Activated CD4-positive, alpha-beta memory T cell treated with anti-CD3 and anti-CD28 coated beads for 36 hours (primary cell): ENCODE measurements at regions not wholly inside any gene's neighbourhood (a gene's known extent, or its start where the extent isn't known, plus 50 kb on each side); places are given as distances from the start of the nearest gene placed in this dataset.
"Not testable (repeated sequence)": the region's sequence is repeated elsewhere in the genome, so short reads cannot be mapped to it uniquely, and the experiment has no call there.

ENCODE experiments used
- CTCF ChIA-PET: fragments of 350-600 bp; sonication (Branson Sonifier 250); formaldehyde crosslinking; loops from one replicate; lab custom pipeline; 2021; ENCODE audit warnings: antibody characterized with exemption, inconsistent platforms; lab: Charles Lee
- POLR2A ChIA-PET: fragments of 350-600 bp; sonication (Branson Sonifier 250); formaldehyde crosslinking; loops from one replicate; lab custom pipeline; 2021; ENCODE audit warnings: antibody characterized with exemption; lab: Charles Lee
- DNase-seq: peaks from one replicate; pipeline ENCODE4 v3.0.0-alpha.2; 2020
- H3K27ac Mint-ChIP-seq: one replicate; pipeline ENCODE4 v1.8.0; 2021; ENCODE audit warnings: mixed read lengths
- H3K27me3 Mint-ChIP-seq: one replicate; pipeline ENCODE4 v1.8.0; 2021; ENCODE audit warnings: mixed read lengths
- H3K36me3 Mint-ChIP-seq: one replicate; pipeline ENCODE4 v1.8.0; 2021; ENCODE audit warnings: mixed read lengths
- H3K4me1 Mint-ChIP-seq: one replicate; pipeline ENCODE4 v1.8.0; 2021; ENCODE audit warnings: low read depth, mixed read lengths
- H3K4me3 Mint-ChIP-seq: one replicate; pipeline ENCODE4 v1.8.0; 2021; ENCODE audit warnings: mild to moderate bottlenecking, mixed read lengths
- H3K9me3 Mint-ChIP-seq: one replicate; pipeline ENCODE4 v1.8.0; 2021; ENCODE audit warnings: mixed read lengths
- intact Hi-C: fragments of 100-400 bp; cut with micrococcal nuclease; formaldehyde crosslinking; loops from one replicate; pipeline ENCODE4 v1.15.1; 2023

- intact Hi-C loops, result no loop called here
Measured at GRCh38 chr5:72709341-72709740, 107.1 kb upstream of the TNPO1 start.

DNA sequence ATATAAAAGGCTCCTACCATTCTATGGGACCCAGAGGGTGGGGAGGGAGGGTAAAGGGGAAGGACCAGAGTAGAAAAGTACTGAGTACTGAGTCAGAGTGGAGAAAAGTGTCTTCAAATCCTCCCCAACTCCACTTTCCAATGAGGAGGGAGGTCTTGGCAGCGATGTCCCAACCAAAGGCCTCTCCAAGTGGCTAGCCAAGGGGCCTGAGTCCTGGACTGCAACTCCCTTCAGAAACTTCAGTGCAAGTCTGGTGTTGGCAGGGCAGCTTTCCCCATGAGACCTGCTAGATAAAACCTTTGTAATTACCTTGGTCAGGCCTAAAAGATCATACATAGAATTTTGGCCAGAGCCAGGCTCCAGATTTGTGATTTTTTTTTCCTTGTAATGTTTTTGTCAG lies 111.3 kb upstream of the TNPO1 start:
- DNase-seq, result no peak
- no peak overlapping the region for H3K27ac Mint-ChIP-seq
- H3K9me3 Mint-ChIP-seq, result no peaks in the 10 kb centered on the region
- peaks cover 9% of the 10 kb centered on the region for H3K27me3 Mint-ChIP-seq
- intact Hi-C loops, result no loop called here
- ChIA-PET CTCF (no interaction called here), POLR2A (no interaction called here)
- no peaks in the 10 kb centered on the region for H3K4me1 Mint-ChIP-seq
- no peaks in the 10 kb centered on the region for H3K36me3 Mint-ChIP-seq
- no peak overlapping the region for H3K4me3 Mint-ChIP-seq

More at GRCh38 chr5:72709341-72709740, 107.1 kb upstream of the TNPO1 start:
- no peak for DNase-seq
- Mint-ChIP-seq H3K9me3 (no peaks in the 10 kb centered on the region), H3K4me3 (no peak overlapping the region), H3K36me3 (no peaks in the 10 kb centered on the region), H3K4me1 (no peaks in the 10 kb centered on the region), H3K27me3 (peaks cover 14% of the 10 kb centered on the region), H3K27ac (no peak overlapping the region)
- ChIA-PET POLR2A (no interaction called here), CTCF (no interaction called here)

- H3K4me1 Mint-ChIP-seq, result no peaks in the 10 kb centered on the region
- no peak overlapping the region for H3K4me3 Mint-ChIP-seq
- DNase-seq, result no peak
- H3K27ac Mint-ChIP-seq, result no peak overlapping the region
- CTCF ChIA-PET, result no interaction called here
- peaks cover 5% of the 10 kb centered on the region for H3K27me3 Mint-ChIP-seq
- H3K36me3 Mint-ChIP-seq, result no peaks in the 10 kb centered on the region
- no peaks in the 10 kb centered on the region for H3K9me3 Mint-ChIP-seq
- intact Hi-C loops, result no loop called here
- POLR2A ChIA-PET, result no interaction called here
Measured at GRCh38 chr5:72703876-72704275, 112.6 kb upstream of the TNPO1 start.

- Mint-ChIP-seq H3K4me1 (no peaks in the 10 kb centered on the region), H3K9me3 (no peaks in the 10 kb centered on the region), H3K27ac (no peak overlapping the region), H3K4me3 (no peak overlapping the region), H3K36me3 (no peaks in the 10 kb centered on the region), H3K27me3 (peaks cover 7% of the 10 kb centered on the region)
- intact Hi-C loops, result no loop called here
- DNase-seq, result no peak
- POLR2A ChIA-PET, result no interaction called here
- CTCF ChIA-PET, result no interaction called here
Measured at GRCh38 chr5:72702881-72703434, 113.5 kb upstream of the TNPO1 start.

- not testable (repeated sequence) for H3K27ac Mint-ChIP-seq, DNase-seq
Measured at GRCh38 chr5:72702105-72702504, 114.4 kb upstream of the TNPO1 start.

DNA sequence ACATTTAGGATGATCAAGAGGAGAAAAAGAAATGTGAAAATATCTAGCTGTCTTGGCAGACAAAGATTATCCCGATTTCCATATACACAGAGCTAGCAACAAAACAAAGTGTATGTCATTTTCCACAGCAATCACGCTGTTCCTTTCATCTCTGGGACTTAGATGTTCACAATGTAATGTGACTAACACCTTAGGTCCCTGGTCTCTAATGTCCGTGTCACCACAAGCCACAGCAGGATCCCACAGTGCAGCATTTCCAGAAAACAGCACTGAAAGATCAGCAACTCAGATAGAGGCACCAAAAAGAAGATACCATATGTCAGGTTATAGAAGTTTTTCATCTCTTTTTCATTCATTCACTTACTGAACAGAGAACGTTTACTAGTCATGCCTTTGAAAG lies 118.0 kb upstream of the TNPO1 start:
- Mint-ChIP-seq H3K27ac (no peak overlapping the region), H3K4me3 (no peak overlapping the region), H3K36me3 (no peaks in the 10 kb centered on the region), H3K9me3 (no peaks in the 10 kb centered on the region), H3K27me3 (peaks cover 10% of the 10 kb centered on the region), H3K4me1 (no peaks in the 10 kb centered on the region)
- ChIA-PET POLR2A (no interaction called here), CTCF (no interaction called here)
- intact Hi-C loops, result no loop called here
- DNase-seq, result no peak

More at GRCh38 chr5:72702105-72702504, 114.4 kb upstream of the TNPO1 start:
- H3K4me3 Mint-ChIP-seq, CTCF ChIA-PET, H3K36me3 Mint-ChIP-seq, H3K27me3 Mint-ChIP-seq, H3K4me1 Mint-ChIP-seq, POLR2A ChIA-PET, intact Hi-C loops, H3K9me3 Mint-ChIP-seq: not testable (repeated sequence)

- Mint-ChIP-seq H3K27me3 (peaks cover 12% of the 10 kb centered on the region), H3K36me3 (no peaks in the 10 kb centered on the region), H3K9me3 (no peaks in the 10 kb centered on the region), H3K4me1 (no peaks in the 10 kb centered on the region), H3K4me3 (no peak overlapping the region), H3K27ac (no peak overlapping the region)
- no peak for DNase-seq
- ChIA-PET CTCF (no interaction called here), POLR2A (no interaction called here)
- intact Hi-C loops, result no loop called here
Measured at GRCh38 chr5:72697622-72698021, 118.8 kb upstream of the TNPO1 start.

DNA sequence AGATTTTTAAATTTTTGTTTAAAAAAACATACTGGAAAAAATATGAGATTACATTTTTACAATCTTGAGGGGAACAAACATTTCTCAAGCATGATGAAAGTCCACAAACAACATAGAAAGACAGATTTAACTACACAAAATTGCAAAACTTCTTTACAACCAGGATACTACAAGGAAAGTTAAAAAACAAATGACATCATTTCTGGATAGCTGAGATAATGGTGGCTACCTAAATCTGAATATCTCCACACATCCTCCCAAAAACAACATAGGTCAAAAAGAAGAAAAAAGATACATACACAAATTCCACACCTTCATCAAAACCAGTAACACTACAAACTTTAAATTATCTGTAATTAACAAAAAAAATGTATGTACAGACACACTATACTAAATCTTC lies 120.8 kb upstream of the TNPO1 start:
- Mint-ChIP-seq H3K27ac (no peak overlapping the region), H3K27me3 (peaks cover 15% of the 10 kb centered on the region), H3K36me3 (no peaks in the 10 kb centered on the region), H3K4me3 (no peak overlapping the region), H3K4me1 (no peaks in the 10 kb centered on the region), H3K9me3 (no peaks in the 10 kb centered on the region)
- CTCF ChIA-PET, result no interaction called here
- intact Hi-C loops, result no loop called here
- no peak for DNase-seq
- POLR2A ChIA-PET, result no interaction called here

DNA sequence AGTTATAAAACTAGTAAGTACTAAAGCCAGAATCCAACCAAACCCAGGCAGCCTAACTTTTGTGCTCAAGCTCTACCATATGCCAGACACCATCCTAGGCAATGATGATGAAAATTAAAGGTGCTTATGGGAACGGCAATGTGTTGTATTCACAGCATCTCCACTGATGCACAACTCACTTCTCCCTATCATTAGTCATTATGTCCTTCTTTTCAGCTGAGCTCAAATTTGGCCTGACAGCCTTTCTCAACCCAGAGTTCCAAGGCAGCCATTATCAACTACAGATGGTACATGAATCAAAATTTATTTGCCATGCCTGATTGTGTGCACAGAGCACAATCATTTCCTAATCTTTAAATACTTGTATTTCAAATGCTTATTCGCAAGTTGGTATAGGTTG lies 121.6 kb upstream of the TNPO1 start:
- no peaks in the 10 kb centered on the region for H3K9me3 Mint-ChIP-seq
- intact Hi-C loops, result no loop called here
- peaks cover 15% of the 10 kb centered on the region for H3K27me3 Mint-ChIP-seq
- no peaks in the 10 kb centered on the region for H3K4me1 Mint-ChIP-seq
- H3K27ac Mint-ChIP-seq, result no peak overlapping the region
- no peaks in the 10 kb centered on the region for H3K36me3 Mint-ChIP-seq
- no peak for DNase-seq
- ChIA-PET CTCF (no interaction called here), POLR2A (no interaction called here)
- no peak overlapping the region for H3K4me3 Mint-ChIP-seq

GRCh38 chr5:72693546-72694205 lies 122.8 kb upstream of the TNPO1 start:
- intact Hi-C loops, result no loop called here
- no peak for DNase-seq
- H3K36me3 Mint-ChIP-seq, result no peaks in the 10 kb centered on the region
- no peak overlapping the region for H3K4me3 Mint-ChIP-seq
- ChIA-PET POLR2A (no interaction called here), CTCF (no interaction called here)
- H3K27me3 Mint-ChIP-seq, result peaks cover 15% of the 10 kb centered on the region
- H3K27ac Mint-ChIP-seq, result no peak overlapping the region
- H3K9me3 Mint-ChIP-seq, result no peaks in the 10 kb centered on the region
- H3K4me1 Mint-ChIP-seq, result no peaks in the 10 kb centered on the region

DNA sequence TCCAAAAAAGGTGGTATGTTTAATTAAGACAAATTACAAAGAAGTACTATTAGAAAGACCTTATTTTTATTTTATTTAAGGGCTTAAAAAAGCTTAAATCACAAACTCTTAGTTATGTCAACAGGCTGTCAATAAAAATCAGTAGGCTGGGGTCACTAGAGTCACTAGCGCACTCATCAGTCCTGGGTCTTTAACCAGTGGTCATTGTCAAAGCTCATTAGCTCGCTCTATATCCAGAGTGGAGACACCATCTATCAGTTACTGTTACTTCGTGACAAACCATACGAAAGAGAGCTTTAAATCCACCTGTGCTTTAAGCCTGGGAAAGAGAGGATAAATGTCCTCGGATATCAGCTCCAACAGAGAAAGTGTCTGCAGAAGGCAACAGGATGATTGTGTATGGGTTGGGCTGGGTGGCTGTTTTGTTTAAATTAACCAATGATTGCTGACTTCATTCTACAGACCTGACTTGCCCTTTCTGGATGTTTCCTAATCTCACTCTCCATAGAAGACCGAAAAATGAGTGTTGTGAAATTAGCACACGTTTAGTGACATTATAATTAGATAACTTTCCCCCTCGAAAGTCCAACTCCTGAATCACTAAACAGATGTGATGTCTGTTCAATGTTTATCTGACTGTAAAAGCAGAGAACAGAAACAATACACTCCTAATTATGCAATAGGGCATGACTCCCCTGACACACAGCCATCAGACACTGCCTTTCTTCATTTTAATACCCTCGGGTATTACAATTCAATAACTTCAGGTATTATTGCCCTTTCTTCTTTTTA lies 123.6 kb upstream of the TNPO1 start:
- ChIA-PET POLR2A (no interaction called here), CTCF (no interaction called here)
- Mint-ChIP-seq H3K36me3 (no peaks in the 10 kb centered on the region), H3K9me3 (no peaks in the 10 kb centered on the region), H3K4me3 (no peak overlapping the region), H3K27ac (no peak overlapping the region), H3K27me3 (peaks cover 13% of the 10 kb centered on the region), H3K4me1 (no peaks in the 10 kb centered on the region)
- intact Hi-C loops, result no loop called here
- no peak for DNase-seq

DNA sequence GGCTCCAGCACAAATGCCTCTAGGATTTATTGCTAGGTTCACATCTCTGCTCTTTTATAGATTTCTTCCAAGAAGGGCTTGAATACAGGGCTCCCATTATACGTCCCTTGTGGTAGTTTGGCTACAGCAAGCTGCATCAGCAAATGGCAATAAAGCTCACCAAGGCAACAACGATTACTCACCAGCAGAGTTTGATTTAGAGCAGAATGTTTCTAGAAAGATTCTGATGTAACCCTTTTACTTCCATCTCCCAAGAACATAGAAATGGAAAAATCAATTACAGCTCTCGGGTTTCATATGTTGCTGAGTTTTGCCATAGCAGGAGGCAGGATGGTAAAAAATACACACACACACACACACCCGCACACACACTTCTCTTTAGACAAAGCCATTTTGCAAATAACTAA lies 124.2 kb upstream of the TNPO1 start:
- ChIA-PET POLR2A (no interaction called here), CTCF (no interaction called here)
- Mint-ChIP-seq H3K4me3 (no peak overlapping the region), H3K4me1 (no peaks in the 10 kb centered on the region), H3K27me3 (peaks cover 12% of the 10 kb centered on the region), H3K36me3 (no peaks in the 10 kb centered on the region), H3K27ac (no peak overlapping the region), H3K9me3 (no peaks in the 10 kb centered on the region)
- no peak for DNase-seq
- intact Hi-C loops, result no loop called here

DNA sequence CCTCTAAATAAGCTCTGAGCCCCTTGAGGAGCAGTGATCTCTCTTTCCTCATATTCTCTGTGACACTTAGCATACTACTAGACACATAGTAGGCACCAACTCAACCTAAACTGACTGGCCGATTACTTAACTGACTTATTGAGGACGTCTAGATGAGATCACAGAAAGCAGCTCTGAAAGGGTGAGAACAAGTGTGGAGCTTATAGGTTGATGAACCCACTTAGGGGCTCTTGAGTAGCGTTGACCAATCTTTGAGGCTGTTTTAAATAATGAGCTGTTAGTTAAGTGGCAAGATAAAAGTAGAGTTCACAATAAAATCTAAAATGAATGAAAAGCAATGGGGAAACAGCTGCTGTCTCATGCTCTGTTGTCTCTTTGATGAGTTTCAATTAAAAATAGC lies 124.7 kb upstream of the TNPO1 start:
- Mint-ChIP-seq H3K27me3 (peaks cover 10% of the 10 kb centered on the region), H3K4me3 (no peak overlapping the region), H3K4me1 (no peaks in the 10 kb centered on the region), H3K27ac (no peak overlapping the region), H3K9me3 (no peaks in the 10 kb centered on the region), H3K36me3 (no peaks in the 10 kb centered on the region)
- CTCF ChIA-PET, result no interaction called here
- intact Hi-C loops, result no loop called here
- no peak for DNase-seq
- POLR2A ChIA-PET, result no interaction called here
